ENCODE measurements at regions not wholly inside any gene's neighbourhood (a gene's known extent, or its start where the extent isn't known, plus 50 kb on each side); places are given as distances from the start of the nearest gene placed in this dataset.
"Not testable (repeated sequence)": the region's sequence is repeated elsewhere in the genome, so short reads cannot be mapped to it uniquely, and the experiment has no call there.

DNA sequence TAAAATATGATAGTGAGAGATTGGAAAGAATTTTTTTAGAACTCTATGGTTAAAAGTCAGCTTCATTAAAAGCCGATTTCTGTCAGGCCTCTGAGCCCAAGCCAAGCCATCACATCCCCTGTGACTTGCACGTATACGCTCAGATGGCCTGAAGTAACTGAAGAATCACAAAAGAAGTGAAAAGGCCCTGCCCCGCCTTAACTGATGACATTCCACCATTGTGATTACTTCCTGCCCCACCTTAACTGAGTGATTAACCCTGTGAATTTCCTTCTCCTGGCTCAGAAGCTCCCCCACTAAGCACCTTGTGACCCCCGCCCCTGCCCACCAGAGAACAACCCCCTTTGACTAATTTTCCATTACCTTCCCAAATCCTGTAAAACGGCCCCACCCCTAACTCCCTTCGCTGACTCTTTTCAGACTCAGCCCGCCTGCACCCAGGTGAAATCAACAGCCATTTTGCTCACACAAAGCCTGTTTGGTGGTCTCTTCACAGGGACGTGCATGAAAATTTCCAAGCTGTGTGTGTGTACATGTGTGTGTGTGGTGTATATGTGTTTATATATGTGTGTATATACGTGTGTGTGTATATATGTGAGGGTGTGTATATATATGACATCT lies 595.5 kb upstream of the HTR2C start:
- TF ChIP-seq, protein P1, sequence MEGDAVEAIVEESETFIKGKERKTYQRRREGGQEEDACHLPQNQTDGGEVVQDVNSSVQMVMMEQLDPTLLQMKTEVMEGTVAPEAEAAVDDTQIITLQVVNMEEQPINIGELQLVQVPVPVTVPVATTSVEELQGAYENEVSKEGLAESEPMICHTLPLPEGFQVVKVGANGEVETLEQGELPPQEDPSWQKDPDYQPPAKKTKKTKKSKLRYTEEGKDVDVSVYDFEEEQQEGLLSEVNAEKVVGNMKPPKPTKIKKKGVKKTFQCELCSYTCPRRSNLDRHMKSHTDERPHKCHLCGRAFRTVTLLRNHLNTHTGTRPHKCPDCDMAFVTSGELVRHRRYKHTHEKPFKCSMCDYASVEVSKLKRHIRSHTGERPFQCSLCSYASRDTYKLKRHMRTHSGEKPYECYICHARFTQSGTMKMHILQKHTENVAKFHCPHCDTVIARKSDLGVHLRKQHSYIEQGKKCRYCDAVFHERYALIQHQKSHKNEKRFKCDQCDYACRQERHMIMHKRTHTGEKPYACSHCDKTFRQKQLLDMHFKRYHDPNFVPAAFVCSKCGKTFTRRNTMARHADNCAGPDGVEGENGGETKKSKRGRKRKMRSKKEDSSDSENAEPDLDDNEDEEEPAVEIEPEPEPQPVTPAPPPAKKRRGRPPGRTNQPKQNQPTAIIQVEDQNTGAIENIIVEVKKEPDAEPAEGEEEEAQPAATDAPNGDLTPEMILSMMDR (IDR thresholded peaks at IDR 0.05; ENCODE audit: poor library complexity, severe bottlenecking): not testable (repeated sequence)
- TF ChIP-seq EZH2 (IDR thresholded peaks at IDR 0.05; ENCODE audit: borderline replicate concordance, insufficient read depth, low read length, poor library complexity, severe bottlenecking); POLR2AphosphoS5 (IDR thresholded peaks at IDR 0.05); RAD21 (conservative IDR thresholded peaks at IDR 0.05); REST (IDR thresholded peaks at IDR 0.05; ENCODE audit: borderline replicate concordance): not testable (repeated sequence)
